Adrenal gland (tissue), 9 donors: ENCODE measurements at regions not wholly inside any gene's neighbourhood (a gene's known extent, or its start where the extent isn't known, plus 50 kb on each side); places are given as distances from the start of the nearest gene placed in this dataset.

Experiments used
- DNase-seq, 7 donors: peaks; one replicate each; pipeline ENCODE4 v3.0.0-alpha.2; 2019 to 2020
- H3K27ac ChIP-seq, 5 donors: fragments of 200-600 bp; sonication (generic) in 4 of 5; 1 replicate in 3 of 5; 2 replicates in 2 of 5; pipeline versions ENCODE4 v1.5.1 to v1.8.0; 2016 to 2020; ENCODE audit warnings: mild to moderate bottlenecking in 1 of 5
- H3K27me3 ChIP-seq: fragments of 200-600 bp; 2 replicates; pipeline ENCODE4 v1.8.0; 2021
- H3K36me3 ChIP-seq, 2 donors: fragments of 200-600 bp; replicated peaks in 1 of 2; 1 replicate in 1 of 2; 2 replicates in 1 of 2; pipeline versions ENCODE4 v1.5.1 to v1.8.0; 2018 to 2022
- H3K4me1 ChIP-seq, 2 donors: fragments of 200-600 bp; replicated peaks in 1 of 2; 1 replicate in 1 of 2; 2 replicates in 1 of 2; pipeline versions ENCODE4 v1.5.1 to v1.8.0; 2018 to 2021
- H3K4me3 ChIP-seq, 4 donors: fragments of 200-600 bp; sonication (generic) in 3 of 4; one replicate each; pipeline ENCODE4 v1.5.1; 2016 to 2018
- H3K9me3 ChIP-seq, 3 donors: fragments of 200-600 bp; sonication (generic) in 1 of 3; replicated peaks in 1 of 3; 1 replicate in 2 of 3; 2 replicates in 1 of 3; pipeline versions ENCODE4 v1.5.1 to v1.8.0; 2016 to 2021
- POLR2A ChIP-seq, 2 donors: fragments of 450-650 bp; IDR thresholded peaks; one replicate each; pipeline ENCODE4 v1.6.1; 2017; ENCODE audit warnings: antibody characterized with exemption in 2 of 2, mild to moderate bottlenecking in 2 of 2, moderate library complexity in 1 of 2
- WGBS, 4 donors: extraction: QIAGEN DNeasy Blood & Tissue Kit in 2 of 4; methylation state at CpG; one replicate each; pipeline versions ENCODE4 v1.1.5 to v1.1.7; 2013 to 2017; 5-methylcytosine and 5-hydroxymethylcytosine counted together
- intact Hi-C, 2 donors: fragments of 100-400 bp; cut with DNase I; formaldehyde crosslinking; loops; one replicate each; pipeline versions ENCODE4 v1.14.1 to v1.15.0; 2022 to 2023
- TF ChIP-seq, protein P1 (sequence below), 6 experiments: fragments of 450-650 bp in 4 of 6; fragments of 200-600 bp in 2 of 6; sonication (generic) in 1 of 6; IDR thresholded peaks; 1 replicate in 5 of 6; 2 replicates in 1 of 6; pipeline versions ENCODE4 v1.5.1 to v1.8.0; 2016 to 2021; ENCODE audit warnings: antibody characterized with exemption in 6 of 6, mild to moderate bottlenecking in 2 of 6, moderate library complexity in 1 of 6
- donor health status: healthy with polysubstance abuse.
- donor health status: Bipolar disorder and iron deficiency.
- donor health status: DM: yes; HTN: yes; CAD: no.
- donor health status: DM: no; HTN: no; CAD: no.
- donor health status: DM: no; HTN: no; CAD: no.

- no peaks in the 10 kb centered on the region for H3K9me3 ChIP-seq
- H3K36me3 ChIP-seq = no peaks in the 10 kb centered on the region
- intact Hi-C loops = no loop called here
- H3K27me3 ChIP-seq = no peaks in the 10 kb centered on the region
- no peak overlapping the region for H3K4me3 ChIP-seq
- peaks cover 0 to 11% of the 10 kb centered on the region in 2 donors for H3K4me1 ChIP-seq
- TF ChIP-seq, protein P1, sequence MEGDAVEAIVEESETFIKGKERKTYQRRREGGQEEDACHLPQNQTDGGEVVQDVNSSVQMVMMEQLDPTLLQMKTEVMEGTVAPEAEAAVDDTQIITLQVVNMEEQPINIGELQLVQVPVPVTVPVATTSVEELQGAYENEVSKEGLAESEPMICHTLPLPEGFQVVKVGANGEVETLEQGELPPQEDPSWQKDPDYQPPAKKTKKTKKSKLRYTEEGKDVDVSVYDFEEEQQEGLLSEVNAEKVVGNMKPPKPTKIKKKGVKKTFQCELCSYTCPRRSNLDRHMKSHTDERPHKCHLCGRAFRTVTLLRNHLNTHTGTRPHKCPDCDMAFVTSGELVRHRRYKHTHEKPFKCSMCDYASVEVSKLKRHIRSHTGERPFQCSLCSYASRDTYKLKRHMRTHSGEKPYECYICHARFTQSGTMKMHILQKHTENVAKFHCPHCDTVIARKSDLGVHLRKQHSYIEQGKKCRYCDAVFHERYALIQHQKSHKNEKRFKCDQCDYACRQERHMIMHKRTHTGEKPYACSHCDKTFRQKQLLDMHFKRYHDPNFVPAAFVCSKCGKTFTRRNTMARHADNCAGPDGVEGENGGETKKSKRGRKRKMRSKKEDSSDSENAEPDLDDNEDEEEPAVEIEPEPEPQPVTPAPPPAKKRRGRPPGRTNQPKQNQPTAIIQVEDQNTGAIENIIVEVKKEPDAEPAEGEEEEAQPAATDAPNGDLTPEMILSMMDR (IDR thresholded peaks at IDR 0.05) = no peak
- TF ChIP-seq POLR2A (IDR thresholded peaks at IDR 0.05) = no peak
- no peak for DNase-seq
- H3K27ac ChIP-seq = no peak overlapping the region
- WGBS, 4 donors = 80 to 93% (median 89%) methylated on average over 3 of the region's 3 CpGs
Measured at GRCh38 chr2:216568576-216568975, 64.6 kb upstream of the IGFBP2 start.

- intact Hi-C loops = no loop called here
- TF ChIP-seq POLR2A (IDR thresholded peaks at IDR 0.05) = no peak
- Histone ChIP-seq H3K27ac (no peak overlapping the region), H3K9me3 (no peaks in the 10 kb centered on the region), H3K27me3 (no peaks in the 10 kb centered on the region), H3K4me3 (no peak overlapping the region), H3K36me3 (no peaks in the 10 kb centered on the region), H3K4me1 (peaks cover 0 to 14% of the 10 kb centered on the region in 2 donors)
- WGBS, 4 donors = 89 to 94% (median 92%) methylated on average over 3 to 5 of the region's 5 CpGs
- DNase-seq = no peak
Measured at GRCh38 chr2:216569765-216570164, 63.5 kb upstream of the IGFBP2 start.

GRCh38 chr2:216570357-216570756, 62.9 kb upstream of the IGFBP2 start:
- H3K4me3 ChIP-seq = no peak overlapping the region
- intact Hi-C loops = no loop called here
- H3K4me1 ChIP-seq = peaks cover 0 to 14% of the 10 kb centered on the region in 2 donors
- WGBS, 4 donors = 77 to 87% (median 83%) methylated on average over 1 of the region's 1 CpG
- H3K36me3 ChIP-seq = no peaks in the 10 kb centered on the region
- H3K27me3 ChIP-seq = no peaks in the 10 kb centered on the region
- H3K27ac ChIP-seq = no peak overlapping the region
- no peak for DNase-seq
- no peaks in the 10 kb centered on the region for H3K9me3 ChIP-seq
- no peak for TF ChIP-seq POLR2A (IDR thresholded peaks at IDR 0.05)
- TF ChIP-seq, protein P1 (IDR thresholded peaks at IDR 0.05) = no peak

GRCh38 chr2:216571178-216571908, 61.9 kb upstream of the IGFBP2 start:
- no peak for DNase-seq
- 95 to 99% (median 96%) methylated on average over 3 of the region's 3 CpGs for WGBS, 4 donors
- H3K36me3 ChIP-seq = no peaks in the 10 kb centered on the region
- H3K4me3 ChIP-seq = no peak overlapping the region
- intact Hi-C loops = no loop called here
- no peak overlapping the region for H3K27ac ChIP-seq
- TF ChIP-seq, protein P1 (IDR thresholded peaks at IDR 0.05) = no peak
- TF ChIP-seq POLR2A (IDR thresholded peaks at IDR 0.05) = no peak
- H3K4me1 ChIP-seq = peaks cover 0 to 14% of the 10 kb centered on the region in 2 donors
- no peaks in the 10 kb centered on the region for H3K27me3 ChIP-seq
- H3K9me3 ChIP-seq = no peaks in the 10 kb centered on the region
